ENCODE measurements at regions not wholly inside any gene's neighbourhood (a gene's known extent, or its start where the extent isn't known, plus 50 kb on each side); places are given as distances from the start of the nearest gene placed in this dataset.

DNA sequence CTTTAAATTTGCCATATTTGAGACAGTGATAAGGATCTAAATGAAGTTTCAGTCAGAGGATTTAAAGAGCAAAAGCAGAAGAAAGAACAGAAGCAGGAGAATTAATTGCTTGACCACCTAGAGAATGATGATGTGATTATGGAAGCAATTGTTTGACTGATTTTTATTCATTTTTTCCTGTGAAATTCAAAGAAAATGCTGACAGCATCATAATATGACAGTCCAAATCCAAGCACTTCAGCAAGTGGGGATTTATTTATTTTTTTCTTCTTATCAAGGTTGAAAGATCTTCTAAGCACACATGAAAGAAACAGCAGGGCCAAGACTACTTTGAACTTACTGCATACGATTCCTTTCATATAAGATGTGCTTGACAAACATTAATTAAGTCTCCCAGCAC lies 125.2 kb downstream of the BMP2 start:
- DNase-seq (ENCODE audit: low read depth): no peak
- TF ChIP-seq, protein P1, sequence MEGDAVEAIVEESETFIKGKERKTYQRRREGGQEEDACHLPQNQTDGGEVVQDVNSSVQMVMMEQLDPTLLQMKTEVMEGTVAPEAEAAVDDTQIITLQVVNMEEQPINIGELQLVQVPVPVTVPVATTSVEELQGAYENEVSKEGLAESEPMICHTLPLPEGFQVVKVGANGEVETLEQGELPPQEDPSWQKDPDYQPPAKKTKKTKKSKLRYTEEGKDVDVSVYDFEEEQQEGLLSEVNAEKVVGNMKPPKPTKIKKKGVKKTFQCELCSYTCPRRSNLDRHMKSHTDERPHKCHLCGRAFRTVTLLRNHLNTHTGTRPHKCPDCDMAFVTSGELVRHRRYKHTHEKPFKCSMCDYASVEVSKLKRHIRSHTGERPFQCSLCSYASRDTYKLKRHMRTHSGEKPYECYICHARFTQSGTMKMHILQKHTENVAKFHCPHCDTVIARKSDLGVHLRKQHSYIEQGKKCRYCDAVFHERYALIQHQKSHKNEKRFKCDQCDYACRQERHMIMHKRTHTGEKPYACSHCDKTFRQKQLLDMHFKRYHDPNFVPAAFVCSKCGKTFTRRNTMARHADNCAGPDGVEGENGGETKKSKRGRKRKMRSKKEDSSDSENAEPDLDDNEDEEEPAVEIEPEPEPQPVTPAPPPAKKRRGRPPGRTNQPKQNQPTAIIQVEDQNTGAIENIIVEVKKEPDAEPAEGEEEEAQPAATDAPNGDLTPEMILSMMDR (conservative IDR thresholded peaks at IDR 0.05; ENCODE audit: low read depth, low read length): no peak
- no peak overlapping the region for H3K4me3 ChIP-seq (ENCODE audit: low read length)

DNA sequence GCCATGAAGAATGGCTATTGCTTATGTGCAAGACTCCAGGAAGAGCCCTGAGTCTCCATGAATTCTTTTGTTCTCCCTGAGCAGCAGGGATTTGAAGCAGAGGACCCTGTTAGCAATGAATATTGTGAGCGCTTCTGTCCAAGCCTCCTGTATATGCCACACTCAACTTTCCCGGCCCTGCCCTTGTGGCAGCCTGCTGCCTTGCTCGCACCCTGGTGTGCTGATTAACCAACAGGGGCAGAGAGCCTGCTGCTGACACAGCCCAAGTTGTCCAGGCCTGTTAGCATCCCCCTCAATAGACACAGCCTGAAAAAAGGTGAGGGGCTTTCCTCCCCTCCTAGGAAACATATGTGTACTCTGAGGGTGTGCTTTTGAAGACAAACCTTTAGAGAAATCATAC lies 131.4 kb downstream of the BMP2 start:
- DNase-seq (ENCODE audit: low read depth): no peak
- TF ChIP-seq, protein P1 (conservative IDR thresholded peaks at IDR 0.05; ENCODE audit: low read depth, low read length): no peak
- H3K4me3 ChIP-seq (ENCODE audit: low read length): no peak overlapping the region

DNA sequence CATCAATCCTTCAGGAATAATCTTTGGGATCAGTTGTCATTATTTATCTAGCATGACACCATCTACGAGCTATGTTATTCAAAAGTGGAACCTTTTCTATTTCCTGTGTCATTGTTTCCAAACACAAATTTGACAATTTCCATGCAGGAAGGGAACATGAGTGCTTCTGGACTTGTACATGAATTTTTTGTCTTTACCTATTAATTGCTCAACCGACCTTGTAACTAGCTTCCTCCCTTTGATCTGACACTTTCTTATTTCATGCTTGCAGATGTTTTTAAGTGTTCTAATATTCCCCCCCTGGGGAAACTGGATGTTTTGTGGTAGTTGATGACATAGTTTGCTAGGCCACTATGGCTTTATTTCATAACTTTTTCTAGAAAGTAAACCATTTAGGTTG lies 139.4 kb downstream of the BMP2 start:
- no peak for DNase-seq (ENCODE audit: low read depth)
- TF ChIP-seq, protein P1 (conservative IDR thresholded peaks at IDR 0.05; ENCODE audit: low read depth, low read length): no peak
- H3K4me3 ChIP-seq (ENCODE audit: low read length): no peak overlapping the region

DNA sequence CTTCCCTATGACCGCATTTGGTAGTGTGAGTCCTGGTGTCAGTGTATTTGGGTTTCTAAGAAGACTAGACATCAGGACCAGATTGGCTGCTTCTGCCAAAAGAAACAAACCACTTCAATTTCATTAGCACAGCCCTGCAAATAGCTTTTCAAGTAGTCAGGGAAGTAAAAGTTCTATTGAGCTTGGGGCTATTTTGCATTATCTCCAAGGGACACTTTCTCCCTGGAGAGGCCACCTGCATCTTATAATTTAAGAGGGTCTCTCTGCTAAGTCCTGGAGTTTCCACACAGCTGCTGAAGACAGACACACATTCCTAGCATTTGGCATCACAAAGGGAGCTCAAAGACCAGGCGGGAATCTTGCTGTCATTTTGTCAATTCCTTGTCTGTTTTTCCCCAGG lies 141.2 kb downstream of the BMP2 start:
- TF ChIP-seq, protein P1 (conservative IDR thresholded peaks at IDR 0.05; ENCODE audit: low read depth, low read length): no peak
- no peak overlapping the region for H3K4me3 ChIP-seq (ENCODE audit: low read length)
- no peak for DNase-seq (ENCODE audit: low read depth)

DNA sequence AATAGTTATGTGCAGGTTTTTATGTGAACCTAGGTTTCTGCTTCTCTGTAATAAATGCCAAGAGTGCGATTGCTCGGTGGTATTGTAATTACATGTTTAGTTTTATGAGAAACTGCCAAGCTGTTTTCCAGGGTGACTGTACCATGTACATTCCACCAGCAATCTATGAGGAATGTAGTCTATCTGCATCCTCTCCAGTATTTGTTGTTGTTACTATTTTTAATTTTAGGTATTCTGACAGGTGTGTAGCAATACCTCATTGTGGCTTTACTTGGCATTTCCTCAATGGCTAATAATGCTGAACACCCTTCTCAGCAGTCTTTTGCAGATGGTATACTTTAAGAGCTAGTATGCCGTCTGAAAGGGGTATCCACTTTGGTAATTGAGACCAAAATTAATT lies 142.1 kb downstream of the BMP2 start:
- no peak overlapping the region for H3K4me3 ChIP-seq (ENCODE audit: low read length)
- TF ChIP-seq, protein P1 (conservative IDR thresholded peaks at IDR 0.05; ENCODE audit: low read depth, low read length): no peak
- no peak for DNase-seq (ENCODE audit: low read depth)

DNA sequence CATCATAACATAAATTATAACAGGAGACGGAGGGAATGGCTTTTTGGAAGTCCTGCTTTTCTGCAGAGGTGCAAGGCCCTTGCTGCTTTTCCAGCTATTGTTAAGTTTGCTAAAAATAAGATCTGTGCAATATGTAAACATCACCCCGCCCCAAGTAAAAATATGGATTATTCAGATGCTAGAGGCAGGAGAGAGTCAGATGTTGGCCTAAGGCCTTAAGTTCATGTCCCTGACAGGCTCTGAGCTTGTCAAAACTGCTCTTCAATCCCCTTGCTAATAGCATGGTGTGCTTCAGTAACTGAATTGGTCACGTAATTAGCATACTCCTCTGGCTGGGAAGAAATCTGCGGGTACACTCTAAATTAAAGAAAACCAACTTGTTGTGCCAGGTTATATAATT lies 147.5 kb downstream of the BMP2 start:
- no peak overlapping the region for H3K4me3 ChIP-seq (ENCODE audit: low read length)
- TF ChIP-seq, protein P1 (conservative IDR thresholded peaks at IDR 0.05; ENCODE audit: low read depth, low read length): no peak
- no peak for DNase-seq (ENCODE audit: low read depth)

DNA sequence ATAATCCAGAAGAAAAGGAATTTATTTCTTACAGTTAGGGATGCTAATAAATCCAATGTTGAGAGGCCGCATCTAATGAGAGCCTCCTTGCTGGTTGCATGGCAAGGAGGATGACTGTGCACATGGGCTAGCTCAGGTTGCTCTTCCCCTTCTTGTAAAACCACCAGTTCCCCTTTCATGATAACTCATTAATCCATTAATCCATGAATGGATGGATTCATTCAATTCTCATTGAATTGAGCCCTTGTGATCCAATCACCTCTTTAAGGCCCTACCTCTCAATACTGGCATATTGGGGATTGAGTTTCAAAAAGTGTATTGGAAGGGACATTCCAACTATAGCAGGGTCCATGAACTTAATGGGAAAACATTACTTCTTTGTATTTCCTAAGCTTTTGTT lies 149.5 kb downstream of the BMP2 start:
- no peak for DNase-seq (ENCODE audit: low read depth)
- TF ChIP-seq, protein P1 (conservative IDR thresholded peaks at IDR 0.05; ENCODE audit: low read depth, low read length): no peak
- H3K4me3 ChIP-seq (ENCODE audit: low read length): no peak overlapping the region

All from retinal pigment epithelial cell (primary cell).